GM21381 (cell line): ENCODE measurements at regions not wholly inside any gene's neighbourhood (a gene's known extent, or its start where the extent isn't known, plus 50 kb on each side); places are given as distances from the start of the nearest gene placed in this dataset.
"Not testable (repeated sequence)": the region's sequence is repeated elsewhere in the genome, so short reads cannot be mapped to it uniquely, and the experiment has no call there.

Experiments
- ATAC-seq: cut with Tn5 transposase; IDR thresholded peaks from one replicate; pipeline ENCODE4 v1.9.1; 2021; ENCODE audit warnings: mild to moderate bottlenecking, moderate library complexity; ENCODE audit not compliant: unreplicated experiment

- no peak for ATAC-seq
Observed at GRCh38 chr7:45402480-45403218, 171.5 kb upstream of the ADCY1 start.

DNA sequence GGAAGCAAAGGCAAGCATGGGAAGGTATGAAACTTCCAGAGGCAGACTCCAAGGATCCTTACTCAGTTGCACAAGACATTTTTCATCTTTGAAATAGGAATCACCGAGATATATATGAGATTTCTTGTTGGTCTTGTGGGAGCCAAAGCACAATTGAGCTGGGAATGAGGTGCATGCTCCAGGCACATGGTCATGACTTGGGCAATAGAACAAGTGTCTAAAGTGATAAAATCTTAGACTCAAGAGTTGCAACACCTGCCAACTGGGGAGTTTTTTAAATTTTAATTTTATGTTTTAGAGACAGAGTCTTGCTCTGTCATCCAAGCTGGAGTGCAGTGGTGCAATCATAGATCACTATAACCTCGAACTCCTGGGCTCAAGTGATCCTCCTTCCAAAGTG is 169.5 kb upstream of the ADCY1 start:
- no peak for ATAC-seq

DNA sequence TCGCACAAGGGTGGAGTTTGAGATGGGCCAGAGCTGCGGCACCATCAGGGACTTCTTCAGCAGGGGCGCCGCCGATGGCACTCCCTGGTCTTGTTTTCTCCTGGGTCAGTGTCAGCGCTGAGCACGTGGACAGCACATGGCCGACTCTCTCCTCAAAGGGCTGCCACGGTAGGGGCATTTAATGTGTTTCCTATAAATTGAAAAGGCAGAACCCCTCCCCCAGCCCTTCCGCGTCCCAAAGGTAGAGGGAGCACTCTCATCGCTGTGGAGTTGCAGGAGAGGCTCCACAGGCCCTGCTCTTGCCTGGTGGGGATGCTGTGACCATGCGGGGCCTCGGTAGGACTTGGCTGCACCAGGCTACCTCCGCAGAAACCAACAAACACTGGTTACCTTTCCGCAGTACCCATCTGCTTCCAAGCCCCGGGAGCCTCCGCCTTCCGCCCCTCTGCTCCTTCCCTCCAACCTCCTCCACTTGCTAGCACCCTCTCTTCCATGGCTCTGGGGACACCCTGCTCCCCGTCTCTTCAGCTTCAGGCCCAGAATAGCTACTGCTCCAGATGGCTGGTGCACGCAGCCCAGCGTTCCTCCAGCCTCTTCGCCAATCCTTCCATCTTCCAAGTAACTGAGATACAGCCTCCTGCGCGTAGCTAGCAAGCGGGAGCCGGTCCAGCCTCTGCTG is 166.3 kb upstream of the ADCY1 start:
- no peak for ATAC-seq

DNA sequence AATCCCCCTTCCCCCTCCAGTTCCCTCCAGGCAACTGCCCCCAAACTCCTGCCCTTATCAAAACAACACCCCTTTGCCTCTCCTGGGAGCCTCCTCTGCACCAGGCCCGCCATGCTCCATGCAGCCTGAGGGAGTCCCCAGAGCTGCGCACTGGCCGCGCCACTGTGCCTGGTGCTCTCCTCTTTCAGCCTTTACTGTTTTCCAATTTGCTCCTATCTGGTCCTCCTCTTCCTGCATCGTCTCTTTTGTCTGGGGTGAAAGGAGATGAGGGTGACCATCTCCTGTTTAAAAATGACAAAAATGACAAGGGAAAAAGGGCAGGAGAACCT is 165.8 kb upstream of the ADCY1 start:
- no peak for ATAC-seq

- ATAC-seq, result no peak
Observed at GRCh38 chr7:45410893-45411292, 163.3 kb upstream of the ADCY1 start.

DNA sequence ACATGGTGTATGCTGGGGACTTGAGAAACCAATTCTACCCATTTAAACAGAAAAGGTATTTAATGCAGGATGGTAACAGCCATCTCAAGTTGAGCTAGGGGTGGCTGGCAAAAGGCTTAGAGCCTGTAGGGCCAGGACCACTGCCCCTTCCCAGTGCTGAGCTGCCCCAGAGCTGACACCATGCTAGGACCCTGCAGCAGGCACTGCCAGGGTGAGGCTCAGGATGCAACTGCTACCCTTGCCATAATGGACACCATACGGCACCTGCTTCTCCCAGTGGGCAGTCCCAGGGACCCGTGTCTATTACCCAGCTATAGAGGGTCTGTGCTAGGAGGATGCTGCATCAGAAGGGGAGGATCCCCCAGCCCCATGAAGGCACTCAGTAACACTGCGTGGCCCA is 160.7 kb upstream of the ADCY1 start:
- no peak for ATAC-seq

GRCh38 chr7:45414226-45414625 is 159.9 kb upstream of the ADCY1 start:
- ATAC-seq, result no peak

- ATAC-seq, result no peak
Observed at GRCh38 chr7:45415265-45415664, 158.9 kb upstream of the ADCY1 start.

- ATAC-seq, result no peak
Observed at GRCh38 chr7:45416846-45417245, 157.3 kb upstream of the ADCY1 start.

DNA sequence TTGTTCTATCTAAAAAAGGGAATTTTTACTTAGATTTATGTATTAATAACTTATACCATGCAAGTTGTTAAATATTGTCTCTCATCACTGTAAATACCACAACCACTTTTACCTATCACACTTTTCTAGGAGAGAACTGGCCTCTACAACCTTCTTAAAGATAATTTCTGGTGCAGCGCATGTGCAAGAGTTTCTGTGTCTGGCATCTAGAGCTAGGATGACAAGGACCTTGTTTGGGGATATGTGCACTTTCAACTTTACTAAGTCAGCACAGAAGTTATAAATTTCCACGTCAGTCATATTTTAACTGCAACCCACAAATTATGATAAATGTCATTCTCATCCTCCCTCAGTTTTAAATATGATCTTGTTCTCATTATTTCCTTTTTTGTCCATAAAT is 156.9 kb upstream of the ADCY1 start:
- ATAC-seq, result no peak

- no peak for ATAC-seq
Observed at GRCh38 chr7:45417735-45418134, 156.4 kb upstream of the ADCY1 start.

GRCh38 chr7:45420843-45421495 is 153.2 kb upstream of the ADCY1 start:
- ATAC-seq, result no peak

DNA sequence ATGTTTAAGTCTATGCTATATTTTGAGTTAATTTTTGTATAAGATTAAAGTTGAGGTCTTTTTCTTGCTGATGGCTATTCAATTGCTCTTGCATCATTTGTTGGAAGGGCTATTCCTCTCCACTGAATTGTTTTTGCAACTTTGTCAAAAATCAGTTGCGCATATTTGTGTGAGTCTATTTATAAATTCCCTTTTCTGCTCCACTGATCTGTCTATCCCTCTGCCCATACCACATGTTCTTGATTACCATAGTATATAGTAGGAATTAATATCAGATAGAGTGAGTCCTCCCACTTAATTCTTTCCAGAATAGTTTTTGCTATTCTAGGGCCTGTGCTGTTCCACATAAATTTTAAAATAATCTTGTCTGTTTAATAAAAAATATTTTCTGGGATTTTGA is 152.4 kb upstream of the ADCY1 start:
- no peak for ATAC-seq

GRCh38 chr7:45430397-45430796 is 143.8 kb upstream of the ADCY1 start:
- ATAC-seq, result no peak

DNA sequence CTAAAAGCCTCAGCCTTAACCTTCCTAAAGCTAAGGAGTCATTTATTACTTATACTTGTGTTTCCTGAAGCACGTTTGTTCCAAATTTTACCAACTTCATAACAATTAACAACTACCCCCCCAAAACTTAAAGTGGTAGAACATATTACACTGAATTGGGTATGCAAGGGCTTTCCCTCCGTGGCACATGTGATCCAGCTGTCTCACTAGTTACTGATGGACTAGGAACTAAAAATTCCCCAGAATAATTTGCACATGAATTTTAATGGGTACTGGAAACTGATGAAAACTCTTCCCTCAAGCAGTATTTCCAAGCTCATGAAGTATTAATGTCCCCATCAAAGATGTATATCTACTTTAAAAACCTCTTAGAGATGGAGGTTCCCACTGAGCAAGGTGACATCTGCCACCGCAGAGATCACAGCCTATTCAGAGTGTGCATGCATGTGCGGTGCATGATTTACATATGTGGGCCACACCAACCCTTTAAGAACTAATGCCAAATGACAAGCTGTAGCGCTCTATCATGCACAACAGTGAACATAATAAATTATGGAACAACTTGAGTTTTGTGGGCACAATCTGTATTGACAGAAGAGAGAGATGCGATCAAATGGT is 139.9 kb upstream of the ADCY1 start:
- no peak for ATAC-seq

DNA sequence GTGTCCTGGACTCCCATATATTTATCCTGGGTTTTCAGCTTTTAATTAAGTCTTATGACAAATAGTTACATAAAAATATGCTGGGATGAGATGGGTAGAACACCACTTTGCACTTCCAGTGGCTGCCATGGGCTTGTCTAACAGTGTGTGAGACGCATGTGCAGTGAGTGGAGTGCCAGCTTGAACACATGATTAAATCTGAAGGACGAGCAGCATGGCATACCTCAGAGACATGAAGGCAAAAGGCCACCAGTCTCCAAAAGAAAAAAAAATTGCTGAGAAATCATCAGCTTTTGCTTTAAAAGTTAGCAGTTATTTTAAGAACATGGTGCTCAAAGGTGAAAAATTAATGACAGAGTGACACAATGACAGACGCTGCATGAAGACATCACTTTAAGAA is 139.0 kb upstream of the ADCY1 start:
- ATAC-seq, result no peak

- no peak for ATAC-seq
Observed at GRCh38 chr7:45435846-45436245, 138.3 kb upstream of the ADCY1 start.

- ATAC-seq, result not testable (repeated sequence)
Observed at GRCh38 chr7:45440776-45441175, 133.4 kb upstream of the ADCY1 start.

DNA sequence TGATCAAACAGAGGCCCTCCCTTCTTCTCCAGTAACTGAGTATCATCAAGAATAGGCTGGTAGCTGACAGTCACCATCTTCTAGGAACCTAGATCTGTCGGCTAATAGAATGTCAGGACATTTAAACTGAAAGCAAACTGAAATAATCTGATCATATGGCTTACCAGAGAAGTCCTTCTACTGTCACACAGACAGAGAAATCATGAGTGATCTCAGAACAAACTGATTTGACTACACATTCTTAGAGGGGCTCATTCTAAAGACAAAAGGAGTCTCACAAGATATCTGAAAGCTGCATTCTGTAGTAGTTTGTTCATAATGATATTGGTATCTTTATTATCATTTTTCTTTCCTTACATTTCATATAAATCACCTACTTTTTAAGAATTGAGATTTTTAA is 130.9 kb upstream of the ADCY1 start:
- no peak for ATAC-seq

- ATAC-seq, result peak; percentile 88
Observed at GRCh38 chr7:45446195-45446944, 127.8 kb upstream of the ADCY1 start.

- no peak for ATAC-seq
Observed at GRCh38 chr7:45447296-45447695, 126.9 kb upstream of the ADCY1 start.
